ENCODE measurements at regions not wholly inside any gene's neighbourhood (a gene's known extent, or its start where the extent isn't known, plus 50 kb on each side); places are given as distances from the start of the nearest gene placed in this dataset.

GRCh38 chr9:113707953-113708695 lies 168.0 kb upstream of the ZNF618 start:
- H3K36me3 ChIP-seq (ENCODE audit: insufficient read depth, low read length) = no peaks in the 10 kb centered on the region
- Mint-ChIP-seq H3K36me3 (ENCODE audit: low read depth, unreplicated experiment) (peaks cover 6% of the 10 kb centered on the region), H3K27ac (ENCODE audit: unreplicated experiment) (no peak overlapping the region), H3K27me3 (ENCODE audit: low read depth, unreplicated experiment) (peaks cover 27% of the 10 kb centered on the region), H3K9me3 (ENCODE audit: unreplicated experiment) (peaks cover 16% of the 10 kb centered on the region), H3K4me3 (ENCODE audit: unreplicated experiment) (no peak overlapping the region), H3K4me1 (ENCODE audit: low read depth, unreplicated experiment) (no peaks in the 10 kb centered on the region)
- DNase-seq (ENCODE audit: low read depth) = no peak
- no peak overlapping the region for H3K27ac ChIP-seq (ENCODE audit: low read depth, low read length)
- no peaks in the 10 kb centered on the region for H4K20me1 ChIP-seq (ENCODE audit: insufficient read depth, low read length)
- TF ChIP-seq CTCF (IDR thresholded peaks at IDR 0.05; ENCODE audit: insufficient read depth, low read depth, low read length) (no peak), EZH2 (IDR thresholded peaks at IDR 0.05; ENCODE audit: insufficient read depth, low read length) (no peak)
- no peak overlapping the region for H3K4me3 ChIP-seq (ENCODE audit: insufficient read depth, low read depth, low read length)
- peaks cover 6% of the 10 kb centered on the region for H3K27me3 ChIP-seq (ENCODE audit: insufficient read depth, low read length)
- no peak overlapping the region for H3K9ac ChIP-seq (ENCODE audit: low read length)
- no peaks in the 10 kb centered on the region for H3K79me2 ChIP-seq (ENCODE audit: insufficient read depth, low read length)
- no peak overlapping the region for H2AFZ ChIP-seq (ENCODE audit: low read depth, low read length)
- no peak for FAIRE-seq
- H3K4me2 ChIP-seq (ENCODE audit: low read length) = no peak overlapping the region
- H3K4me1 ChIP-seq (ENCODE audit: insufficient read depth, low read length) = no peaks in the 10 kb centered on the region
- peaks cover 4% of the 10 kb centered on the region for H3K9me3 ChIP-seq (ENCODE audit: insufficient read depth, low read depth, low read length)

GRCh38 chr9:113708821-113709713 lies 167.0 kb upstream of the ZNF618 start:
- peaks cover 6% of the 10 kb centered on the region for H3K36me3 Mint-ChIP-seq (ENCODE audit: low read depth, unreplicated experiment)
- Histone ChIP-seq H3K36me3 (ENCODE audit: insufficient read depth, low read length) (no peaks in the 10 kb centered on the region), H3K27me3 (ENCODE audit: insufficient read depth, low read length) (peaks cover 6% of the 10 kb centered on the region), H3K27ac (ENCODE audit: low read depth, low read length) (no peak overlapping the region), H3K4me3 (ENCODE audit: insufficient read depth, low read depth, low read length) (no peak overlapping the region), H3K79me2 (ENCODE audit: insufficient read depth, low read length) (no peaks in the 10 kb centered on the region), H3K9me3 (ENCODE audit: insufficient read depth, low read depth, low read length) (peaks cover 4% of the 10 kb centered on the region), H3K4me1 (ENCODE audit: insufficient read depth, low read length) (no peaks in the 10 kb centered on the region), H4K20me1 (ENCODE audit: insufficient read depth, low read length) (no peaks in the 10 kb centered on the region), H3K9ac (ENCODE audit: low read length) (no peak overlapping the region), H3K4me2 (ENCODE audit: low read length) (no peak overlapping the region), H2AFZ (ENCODE audit: low read depth, low read length) (no peak overlapping the region)
- FAIRE-seq (no peak), DNase-seq (ENCODE audit: low read depth) (no peak)
- peaks cover 16% of the 10 kb centered on the region for H3K9me3 Mint-ChIP-seq (ENCODE audit: unreplicated experiment)
- no peaks in the 10 kb centered on the region for H3K4me1 Mint-ChIP-seq (ENCODE audit: low read depth, unreplicated experiment)
- no peak overlapping the region for H3K27ac Mint-ChIP-seq (ENCODE audit: unreplicated experiment)
- no peak overlapping the region for H3K4me3 Mint-ChIP-seq (ENCODE audit: unreplicated experiment)
- TF ChIP-seq EZH2 (IDR thresholded peaks at IDR 0.05; ENCODE audit: insufficient read depth, low read length) (no peak), CTCF (IDR thresholded peaks at IDR 0.05; ENCODE audit: insufficient read depth, low read depth, low read length) (no peak)
- H3K27me3 Mint-ChIP-seq (ENCODE audit: low read depth, unreplicated experiment) = peaks cover 27% of the 10 kb centered on the region

Data from astrocyte (in vitro differentiated cells and primary cell).